ENCODE measurements at regions not wholly inside any gene's neighbourhood (a gene's known extent, or its start where the extent isn't known, plus 50 kb on each side); places are given as distances from the start of the nearest gene placed in this dataset.
"Not testable (repeated sequence)": the region's sequence is repeated elsewhere in the genome, so short reads cannot be mapped to it uniquely, and the experiment has no call there.

- peak; percentile 8 for DNase-seq (ENCODE audit: low spot score)
Measured at GRCh38 chrX:10676235-10676957, 56.0 kb upstream of the MID1 start.

- peak; percentile 66 for DNase-seq (ENCODE audit: low spot score)
Measured at GRCh38 chrX:10677490-10677889, 57.1 kb upstream of the MID1 start.

GRCh38 chrX:10679387-10679786, 59.0 kb upstream of the MID1 start:
- no peak for DNase-seq (ENCODE audit: low spot score)

GRCh38 chrX:10681167-10681566, 60.8 kb upstream of the MID1 start:
- no peak for DNase-seq (ENCODE audit: low spot score)

- not testable (repeated sequence) for DNase-seq (ENCODE audit: low spot score)
Measured at GRCh38 chrX:10683631-10684030, 63.2 kb upstream of the MID1 start.

GRCh38 chrX:10685923-10686595, 65.7 kb upstream of the MID1 start:
- DNase-seq (ENCODE audit: low spot score) = no peak

- not testable (repeated sequence) for DNase-seq (ENCODE audit: low spot score)
Measured at GRCh38 chrX:10691751-10692150, 71.4 kb upstream of the MID1 start.

- DNase-seq (ENCODE audit: low spot score) = no peak
Measured at GRCh38 chrX:10697616-10698317, 77.4 kb upstream of the MID1 start.

- no peak for DNase-seq (ENCODE audit: low spot score)
Measured at GRCh38 chrX:10698318-10698640, 77.9 kb upstream of the MID1 start.

- no peak for DNase-seq (ENCODE audit: low spot score)
Measured at GRCh38 chrX:10702031-10702430, 81.6 kb upstream of the MID1 start.

- DNase-seq (ENCODE audit: low spot score) = not testable (repeated sequence)
Measured at GRCh38 chrX:10706342-10706741, 86.0 kb upstream of the MID1 start.

- no peak for DNase-seq (ENCODE audit: low spot score)
Measured at GRCh38 chrX:10707773-10708172, 87.4 kb upstream of the MID1 start.

GRCh38 chrX:10709276-10709675, 88.9 kb upstream of the MID1 start:
- DNase-seq (ENCODE audit: low spot score) = no peak

GRCh38 chrX:10714531-10714930, 94.1 kb upstream of the MID1 start:
- no peak for DNase-seq (ENCODE audit: low spot score)

- DNase-seq (ENCODE audit: low spot score) = peak; percentile 56
Measured at GRCh38 chrX:10722851-10723250, 102.5 kb upstream of the MID1 start.

- no peak for DNase-seq (ENCODE audit: low spot score)
Measured at GRCh38 chrX:10725071-10725470, 104.7 kb upstream of the MID1 start.

- DNase-seq (ENCODE audit: low spot score) = peak; percentile 3
Measured at GRCh38 chrX:10726647-10727046, 106.3 kb upstream of the MID1 start.

- DNase-seq (ENCODE audit: low spot score) = no peak
Measured at GRCh38 chrX:10728806-10729389, 108.5 kb upstream of the MID1 start.

- no peak for DNase-seq (ENCODE audit: low spot score)
Measured at GRCh38 chrX:10739426-10739825, 119.0 kb upstream of the MID1 start.

- DNase-seq (ENCODE audit: low spot score) = no peak
Measured at GRCh38 chrX:10741003-10741402, 120.6 kb upstream of the MID1 start.

GRCh38 chrX:10741550-10741949, 121.2 kb upstream of the MID1 start:
- DNase-seq (ENCODE audit: low spot score) = no peak

- no peak for DNase-seq (ENCODE audit: low spot score)
Measured at GRCh38 chrX:10743476-10743875, 123.1 kb upstream of the MID1 start.

- DNase-seq (ENCODE audit: low spot score) = no peak
Measured at GRCh38 chrX:10744007-10744406, 123.6 kb upstream of the MID1 start.

All from Ammon's horn (tissue), 1 donor.